ENCODE measurements at regions not wholly inside any gene's neighbourhood (a gene's known extent, or its start where the extent isn't known, plus 50 kb on each side); places are given as distances from the start of the nearest gene placed in this dataset.

GRCh38 chr2:47303341-47304148 is 65.6 kb upstream of the EPCAM start:
- Mint-ChIP-seq H3K4me1 (ENCODE audit: unreplicated experiment) (peaks cover 21% of the 10 kb centered on the region), H3K4me3 (ENCODE audit: unreplicated experiment) (no peak overlapping the region), H3K9me3 (ENCODE audit: unreplicated experiment) (no peaks in the 10 kb centered on the region), H3K27me3 (ENCODE audit: unreplicated experiment) (peaks cover 2% of the 10 kb centered on the region), H3K36me3 (ENCODE audit: low read depth, unreplicated experiment) (no peaks in the 10 kb centered on the region), H3K27ac (ENCODE audit: unreplicated experiment) (no peak overlapping the region)
- TF ChIP-seq, protein P1, sequence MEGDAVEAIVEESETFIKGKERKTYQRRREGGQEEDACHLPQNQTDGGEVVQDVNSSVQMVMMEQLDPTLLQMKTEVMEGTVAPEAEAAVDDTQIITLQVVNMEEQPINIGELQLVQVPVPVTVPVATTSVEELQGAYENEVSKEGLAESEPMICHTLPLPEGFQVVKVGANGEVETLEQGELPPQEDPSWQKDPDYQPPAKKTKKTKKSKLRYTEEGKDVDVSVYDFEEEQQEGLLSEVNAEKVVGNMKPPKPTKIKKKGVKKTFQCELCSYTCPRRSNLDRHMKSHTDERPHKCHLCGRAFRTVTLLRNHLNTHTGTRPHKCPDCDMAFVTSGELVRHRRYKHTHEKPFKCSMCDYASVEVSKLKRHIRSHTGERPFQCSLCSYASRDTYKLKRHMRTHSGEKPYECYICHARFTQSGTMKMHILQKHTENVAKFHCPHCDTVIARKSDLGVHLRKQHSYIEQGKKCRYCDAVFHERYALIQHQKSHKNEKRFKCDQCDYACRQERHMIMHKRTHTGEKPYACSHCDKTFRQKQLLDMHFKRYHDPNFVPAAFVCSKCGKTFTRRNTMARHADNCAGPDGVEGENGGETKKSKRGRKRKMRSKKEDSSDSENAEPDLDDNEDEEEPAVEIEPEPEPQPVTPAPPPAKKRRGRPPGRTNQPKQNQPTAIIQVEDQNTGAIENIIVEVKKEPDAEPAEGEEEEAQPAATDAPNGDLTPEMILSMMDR (IDR thresholded peaks at IDR 0.05; ENCODE audit: unreplicated experiment) = no peak
- no peak for DNase-seq (ENCODE audit: low spot score)

DNA sequence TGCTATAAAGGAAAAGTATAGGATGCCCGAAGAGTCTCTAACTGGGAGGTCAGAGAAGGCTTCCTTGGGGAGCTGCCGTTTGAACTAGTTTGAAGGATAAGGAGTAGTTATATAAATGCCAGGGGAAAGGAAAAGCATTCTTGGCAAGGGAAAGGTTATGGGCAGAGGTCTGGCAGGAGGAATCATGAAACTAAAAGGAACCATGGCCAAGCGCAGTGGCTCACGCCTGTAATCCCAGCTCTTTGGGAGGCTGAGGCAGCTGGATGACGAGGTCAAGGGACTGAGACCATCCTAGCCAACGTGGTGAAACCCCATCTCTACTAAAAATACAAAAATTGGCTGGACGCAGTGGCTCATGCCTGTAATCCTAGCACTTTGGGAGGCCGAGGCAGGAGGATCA is 66.8 kb upstream of the EPCAM start:
- H3K36me3 Mint-ChIP-seq (ENCODE audit: low read depth, unreplicated experiment) = no peaks in the 10 kb centered on the region

GRCh38 chr2:47301731-47302130 is 67.4 kb upstream of the EPCAM start:
- H3K27ac Mint-ChIP-seq (ENCODE audit: unreplicated experiment) = no peak overlapping the region
- H3K4me3 Mint-ChIP-seq (ENCODE audit: unreplicated experiment) = no peak overlapping the region
- peaks cover 2% of the 10 kb centered on the region for H3K27me3 Mint-ChIP-seq (ENCODE audit: unreplicated experiment)
- no peaks in the 10 kb centered on the region for H3K9me3 Mint-ChIP-seq (ENCODE audit: unreplicated experiment)
- TF ChIP-seq, protein P1 (IDR thresholded peaks at IDR 0.05; ENCODE audit: unreplicated experiment) = no peak
- DNase-seq (ENCODE audit: low spot score) = no peak
- H3K4me1 Mint-ChIP-seq (ENCODE audit: unreplicated experiment) = peaks cover 21% of the 10 kb centered on the region
- no peaks in the 10 kb centered on the region for H3K36me3 Mint-ChIP-seq (ENCODE audit: low read depth, unreplicated experiment)

More for the DNA sequence above, 66.8 kb upstream of the EPCAM start:
- H3K27ac Mint-ChIP-seq (ENCODE audit: unreplicated experiment) = no peak overlapping the region
- no peaks in the 10 kb centered on the region for H3K9me3 Mint-ChIP-seq (ENCODE audit: unreplicated experiment)
- H3K27me3 Mint-ChIP-seq (ENCODE audit: unreplicated experiment) = peaks cover 2% of the 10 kb centered on the region
- H3K4me3 Mint-ChIP-seq (ENCODE audit: unreplicated experiment) = no peak overlapping the region
- no peak for DNase-seq (ENCODE audit: low spot score)
- peaks cover 21% of the 10 kb centered on the region for H3K4me1 Mint-ChIP-seq (ENCODE audit: unreplicated experiment)
- TF ChIP-seq, protein P1 (IDR thresholded peaks at IDR 0.05; ENCODE audit: unreplicated experiment) = no peak

DNA sequence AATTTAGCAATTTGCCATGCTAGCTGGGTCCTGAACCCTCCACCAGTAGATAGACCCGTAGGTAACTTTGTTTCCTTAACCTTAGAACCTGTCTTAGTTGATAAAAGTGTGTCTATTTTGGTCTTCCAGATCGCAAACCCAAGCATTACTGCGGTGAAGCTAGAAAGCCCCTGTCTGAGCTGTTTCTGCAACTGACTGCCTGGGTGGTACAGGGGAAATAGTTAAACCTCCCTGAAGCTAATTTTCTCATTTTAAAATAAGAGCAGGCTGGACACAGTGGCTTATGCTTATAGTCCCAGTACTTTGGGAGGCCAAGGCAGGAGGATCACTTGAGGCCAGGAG is 67.9 kb upstream of the EPCAM start:
- peaks cover 2% of the 10 kb centered on the region for H3K27me3 Mint-ChIP-seq (ENCODE audit: unreplicated experiment)
- H3K4me3 Mint-ChIP-seq (ENCODE audit: unreplicated experiment) = no peak overlapping the region
- no peak for DNase-seq (ENCODE audit: low spot score)
- no peaks in the 10 kb centered on the region for H3K9me3 Mint-ChIP-seq (ENCODE audit: unreplicated experiment)
- H3K4me1 Mint-ChIP-seq (ENCODE audit: unreplicated experiment) = peaks cover 21% of the 10 kb centered on the region
- H3K27ac Mint-ChIP-seq (ENCODE audit: unreplicated experiment) = no peak overlapping the region
- TF ChIP-seq, protein P1 (IDR thresholded peaks at IDR 0.05; ENCODE audit: unreplicated experiment) = no peak
- no peaks in the 10 kb centered on the region for H3K36me3 Mint-ChIP-seq (ENCODE audit: low read depth, unreplicated experiment)

GRCh38 chr2:47300609-47301276 is 68.4 kb upstream of the EPCAM start:
- no peaks in the 10 kb centered on the region for H3K9me3 Mint-ChIP-seq (ENCODE audit: unreplicated experiment)
- H3K36me3 Mint-ChIP-seq (ENCODE audit: low read depth, unreplicated experiment) = no peaks in the 10 kb centered on the region
- DNase-seq (ENCODE audit: low spot score) = no peak
- H3K27me3 Mint-ChIP-seq (ENCODE audit: unreplicated experiment) = peaks cover 2% of the 10 kb centered on the region
- TF ChIP-seq, protein P1 (IDR thresholded peaks at IDR 0.05; ENCODE audit: unreplicated experiment) = no peak
- no peak overlapping the region for H3K27ac Mint-ChIP-seq (ENCODE audit: unreplicated experiment)
- no peak overlapping the region for H3K4me3 Mint-ChIP-seq (ENCODE audit: unreplicated experiment)
- peaks cover 21% of the 10 kb centered on the region for H3K4me1 Mint-ChIP-seq (ENCODE audit: unreplicated experiment)

Measured in endothelial cell (in vitro differentiated cells).